HCT116 (cell line): ENCODE measurements at regions not wholly inside any gene's neighbourhood (a gene's known extent, or its start where the extent isn't known, plus 50 kb on each side); places are given as distances from the start of the nearest gene placed in this dataset.

Source experiments
- ATAC-seq: fragments of 200-7000 bp; cut with Tn5 transposase; 2 replicates; pipeline ENCODE4 v1.9.1; 2020; ENCODE audit warnings: mild to moderate bottlenecking, moderate library complexity
- BruUV-seq: library from RNA; stranded (reverse); fragments of 400-500 nt; replicated peaks from 2 replicates; lab custom pipeline; 2021; lab: Mats Ljungman, UMichigan
- CTCF ChIA-PET: fragments of 300-600 bp; sonication (Branson Sonifier 250); formaldehyde crosslinking; loops from one replicate; lab custom pipeline; 2021; ENCODE audit warnings: antibody characterized with exemption; lab: Charles Lee
- POLR2A ChIA-PET: fragments of 300-600, 350-600 bp; sonication (Branson Sonifier 250); formaldehyde crosslinking; loops from one replicate; lab custom pipeline; 2021; ENCODE audit warnings: antibody characterized with exemption; lab: Charles Lee
- RAD21 ChIA-PET, 2 experiments: fragments of 300-600 bp; sonication (Branson Sonifier 250); formaldehyde crosslinking; loops; one replicate each; lab custom pipeline; 2023; ENCODE audit warnings: low total read pairs in 2 of 2; ENCODE audit not compliant: uncharacterized antibody in 2 of 2, unreplicated experiment in 2 of 2, low non-redundant PET in 1 of 2; lab: Charles Lee
- DNase-seq: peaks from one replicate; pipeline ENCODE4 v3.0.0-alpha.2; 2010; ENCODE audit warnings: low read depth, low spot score
- H2AFZ ChIP-seq: fragments of 200-600 bp; shearing (Covaris generic), sonication (generic); 2 replicates; pipeline ENCODE4 v1.6.1; 2017; ENCODE audit warnings: low read depth, mixed run types, mixed read lengths, antibody characterized with exemption, low read length; ENCODE audit not compliant: poor library complexity, severe bottlenecking
- H3K27ac ChIP-seq: 2 replicates; pipeline ENCODE4 v1.5.1; 2012; ENCODE audit warnings: low read depth, low read length
- H3K27me3 ChIP-seq: fragments of 200-600 bp; sonication (generic); 2 replicates; pipeline ENCODE4 v1.6.1; 2016; ENCODE audit warnings: mixed run types, low read length, mixed read lengths; ENCODE audit not compliant: insufficient read depth
- H3K36me3 ChIP-seq, 2 experiments: fragments of 200-500 bp in 1 of 2; fragments of 200-600 bp in 1 of 2; sonication (Bioruptor generic) in 1 of 2; sonication (generic) in 1 of 2; 2 replicates each; pipeline versions ENCODE4 v1.5.1 to v1.6.1; 2014 to 2016; ENCODE audit warnings: low read length in 2 of 2, inconsistent platforms in 1 of 2, mixed read lengths in 1 of 2, mixed run types in 1 of 2; ENCODE audit not compliant: insufficient read depth in 2 of 2, control insufficient read depth in 1 of 2
- H3K4me1 ChIP-seq, 2 experiments: fragments of 200-600 bp in 1 of 2; sonication (generic) in 1 of 2; 2 replicates each; pipeline versions ENCODE4 v1.5.1 to v1.6.1; 2012 to 2017; ENCODE audit warnings: low read length in 2 of 2, inconsistent platforms in 1 of 2, mild to moderate bottlenecking in 1 of 2, mixed read lengths in 1 of 2, mixed run types in 1 of 2, moderate library complexity in 1 of 2; ENCODE audit not compliant: insufficient read depth in 2 of 2, control insufficient read depth in 1 of 2
- H3K4me2 ChIP-seq: fragments of 200-600 bp; sonication (generic); 2 replicates; pipeline ENCODE4 v1.6.1; 2017; ENCODE audit warnings: mixed run types, low read length, mixed read lengths
- H3K4me3 ChIP-seq, 2 experiments: fragments of 200-600 bp in 1 of 2; sonication (generic) in 1 of 2; replicated peaks in 1 of 2; 2 replicates each; pipeline ENCODE4 v1.5.1; 2011 to 2016; ENCODE audit warnings: low read length in 2 of 2, control low read depth in 1 of 2, low read depth in 1 of 2, mild to moderate bottlenecking in 1 of 2, mixed read lengths in 1 of 2, mixed run types in 1 of 2
- H3K79me2 ChIP-seq: fragments of 200-600 bp; sonication (generic); 2 replicates; pipeline ENCODE4 v1.6.1; 2017; ENCODE audit warnings: mild to moderate bottlenecking, mixed run types, low read length, moderate library complexity, mixed read lengths; ENCODE audit not compliant: insufficient read depth
- H3K9ac ChIP-seq: fragments of 200-600 bp; sonication (generic); 2 replicates; pipeline ENCODE4 v1.6.1; 2016; ENCODE audit warnings: low read length, mixed read lengths
- H3K9me2 ChIP-seq: fragments of 200-600 bp; sonication (generic), shearing (Covaris generic); 2 replicates; pipeline ENCODE4 v1.6.1; 2017; ENCODE audit warnings: mixed run types, mild to moderate bottlenecking, moderate library complexity; ENCODE audit not compliant: insufficient read depth
- H3K9me3 ChIP-seq, 2 experiments: fragments of 200-500 bp in 1 of 2; fragments of 200-600 bp in 1 of 2; sonication (Bioruptor generic) in 1 of 2; sonication (generic) in 1 of 2; 2 replicates each; pipeline ENCODE4 v1.6.1; 2014 to 2017; ENCODE audit warnings: low read length in 2 of 2, mixed read lengths in 2 of 2, inconsistent platforms in 1 of 2, low read depth in 1 of 2, mild to moderate bottlenecking in 1 of 2, mixed run types in 1 of 2, moderate library complexity in 1 of 2; ENCODE audit not compliant: control insufficient read depth in 1 of 2, insufficient read depth in 1 of 2
- H4K20me1 ChIP-seq: fragments of 200-600 bp; sonication (generic), shearing (Covaris generic); 2 replicates; pipeline ENCODE4 v1.6.1; 2017; ENCODE audit warnings: mixed run types, mild to moderate bottlenecking, moderate library complexity; ENCODE audit not compliant: insufficient read depth
- ATF3 ChIP-seq: IDR thresholded peaks from 2 replicates; pipeline ENCODE4 v1.6.1; 2012
- CBX3 ChIP-seq: IDR thresholded peaks from 2 replicates; pipeline ENCODE4 v1.6.1; 2012; ENCODE audit warnings: low read depth
- EZH2phosphoT487 ChIP-seq: fragments of 200-600 bp; IDR thresholded peaks from 2 replicates; pipeline ENCODE4 v1.6.1; 2018; ENCODE audit warnings: antibody characterized with exemption, borderline replicate concordance
- FOSL1 ChIP-seq: IDR thresholded peaks from 2 replicates; pipeline ENCODE4 v1.6.1; 2012; ENCODE audit warnings: low read depth
- JUND ChIP-seq: IDR thresholded peaks from 2 replicates; pipeline ENCODE4 v1.6.1; 2012
- MAX ChIP-seq: IDR thresholded peaks from 2 replicates; pipeline ENCODE4 v1.6.1; 2012
- POLR2A ChIP-seq: IDR thresholded peaks from 2 replicates; pipeline ENCODE4 v1.7.0; 2011; ENCODE audit warnings: borderline replicate concordance; ENCODE audit not compliant: insufficient read depth, insufficient read length; ENCODE audit errors: extremely low read depth
- POLR2AphosphoS5 ChIP-seq: IDR thresholded peaks from 2 replicates; pipeline ENCODE4 v1.6.1; 2011; ENCODE audit warnings: mild to moderate bottlenecking, low read depth, low read length, moderate library complexity
- RAD21 ChIP-seq: IDR thresholded peaks from 2 replicates; pipeline ENCODE4 v1.6.1; 2012; ENCODE audit warnings: low read depth, mild to moderate bottlenecking
- REST ChIP-seq: IDR thresholded peaks from 2 replicates; pipeline ENCODE4 v1.6.1; 2012; ENCODE audit warnings: low read depth
- TCF7L2 ChIP-seq: IDR thresholded peaks from 2 replicates; pipeline ENCODE4 v1.7.0; 2011; ENCODE audit warnings: borderline replicate concordance, inconsistent platforms; ENCODE audit not compliant: insufficient read depth, insufficient read length; ENCODE audit errors: extremely low read depth
- YY1 ChIP-seq: IDR thresholded peaks from 2 replicates; pipeline ENCODE4 v1.6.1; 2011; ENCODE audit warnings: low read length, low read depth, moderate library complexity, mild to moderate bottlenecking; ENCODE audit not compliant: insufficient replicate concordance; ENCODE audit errors: extremely low read depth
- ZBTB33 ChIP-seq: IDR thresholded peaks from 2 replicates; pipeline ENCODE4 v1.6.1; 2011; ENCODE audit warnings: mild to moderate bottlenecking, low read length, moderate library complexity; ENCODE audit not compliant: insufficient replicate concordance; ENCODE audit errors: extremely low read depth
- ZFX ChIP-seq: fragments of 450-650 bp; IDR thresholded peaks from 2 replicates; pipeline ENCODE4 v1.6.1; 2017
- ZNF274 ChIP-seq: fragments of 200-500 bp; sonication (Bioruptor generic); IDR thresholded peaks from 2 replicates; pipeline ENCODE4 v1.6.1; 2014; ENCODE audit warnings: mild to moderate bottlenecking, low read depth, low read length, inconsistent platforms
- intact Hi-C: fragments of 100-400 bp; cut with micrococcal nuclease; formaldehyde crosslinking; loops from 2 replicates; pipeline ENCODE4 v1.10.0; 2022

GRCh38 chr2:221215487-221215886 lies 356.6 kb downstream of the EPHA4 start:
- peaks cover 9% of the 10 kb centered on the region; the same call in 1 of the 2 replicates for H3K27me3 ChIP-seq
- no peaks in the 10 kb centered on the region for H4K20me1 ChIP-seq
- H3K4me2 ChIP-seq = no peak overlapping the region
- intact Hi-C loops = no loop called here
- no peak overlapping the region for H3K4me3 ChIP-seq
- no peak overlapping the region for H3K9ac ChIP-seq
- ATAC-seq = no peak
- ChIA-PET CTCF (no interaction called here), POLR2A (no interaction called here), RAD21 (no interaction called here)
- H3K79me2 ChIP-seq = no peaks in the 10 kb centered on the region
- no peak for DNase-seq
- H3K4me1 ChIP-seq = no peaks in the 10 kb centered on the region
- H3K9me3 ChIP-seq = no peaks in the 10 kb centered on the region
- BruUV-seq = no TSS peak
- no peaks in the 10 kb centered on the region for H3K36me3 ChIP-seq
- H2AFZ ChIP-seq = no peak overlapping the region
- TF ChIP-seq ATF3 = no peak
- no peak for TF ChIP-seq ZBTB33
- no peak for TF ChIP-seq YY1
- TF ChIP-seq EZH2phosphoT487 = no peak
- no peak for TF ChIP-seq JUND
- TF ChIP-seq FOSL1 = no peak
- no peak for TF ChIP-seq TCF7L2
- TF ChIP-seq CBX3 = no peak
- no peak for TF ChIP-seq ZFX
- no peak for TF ChIP-seq POLR2AphosphoS5
- TF ChIP-seq POLR2A = no peak
- TF ChIP-seq ZNF274 = no peak
- no peak for TF ChIP-seq RAD21
- TF ChIP-seq MAX = no peak
- TF ChIP-seq REST = no peak
- H3K27ac ChIP-seq = no peak overlapping the region
- H3K9me2 ChIP-seq = no peaks in the 10 kb centered on the region
